ENCODE measurements at regions not wholly inside any gene's neighbourhood (a gene's known extent, or its start where the extent isn't known, plus 50 kb on each side); places are given as distances from the start of the nearest gene placed in this dataset.
A peak's percentile ranks its signal among the peaks of the same experiment; 100 is the strongest.

DNA sequence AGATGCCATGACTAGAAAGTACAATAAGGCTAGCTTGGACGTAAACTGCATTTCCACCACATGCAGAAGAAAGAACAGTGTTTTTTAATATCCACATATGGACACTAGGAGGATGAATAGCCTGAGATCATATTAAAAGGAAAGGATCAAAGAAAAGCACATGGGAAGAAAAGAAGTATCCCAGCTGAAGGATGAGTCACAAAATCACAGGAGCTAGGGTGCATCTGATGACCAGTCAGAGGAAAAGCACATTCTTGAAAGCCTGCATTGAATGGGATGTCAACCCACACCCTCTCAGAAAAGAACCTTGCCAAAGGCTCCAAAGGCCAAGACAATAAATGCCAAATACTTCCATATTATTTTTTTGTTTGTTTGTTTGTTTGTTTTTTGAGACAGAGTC is 56.8 kb upstream of the PRDX4 start:
- Histone ChIP-seq H3K36me3 (no peaks in the 10 kb centered on the region), H3K4me3 (no peak overlapping the region), H3K27ac (no peak overlapping the region), H3K27me3 (peaks cover 0 to 2% (median 0%) of the 10 kb centered on the region in 3 donors), H3K9me3 (no peaks in the 10 kb centered on the region), H3K4me1 (no peaks in the 10 kb centered on the region)
- TF ChIP-seq POLR2AphosphoS5 (IDR thresholded peaks at IDR 0.05) (no peak), POLR2A (IDR thresholded peaks at IDR 0.05) (no peak), EP300 (IDR thresholded peaks at IDR 0.05) (no peak)
- TF ChIP-seq, protein P1, sequence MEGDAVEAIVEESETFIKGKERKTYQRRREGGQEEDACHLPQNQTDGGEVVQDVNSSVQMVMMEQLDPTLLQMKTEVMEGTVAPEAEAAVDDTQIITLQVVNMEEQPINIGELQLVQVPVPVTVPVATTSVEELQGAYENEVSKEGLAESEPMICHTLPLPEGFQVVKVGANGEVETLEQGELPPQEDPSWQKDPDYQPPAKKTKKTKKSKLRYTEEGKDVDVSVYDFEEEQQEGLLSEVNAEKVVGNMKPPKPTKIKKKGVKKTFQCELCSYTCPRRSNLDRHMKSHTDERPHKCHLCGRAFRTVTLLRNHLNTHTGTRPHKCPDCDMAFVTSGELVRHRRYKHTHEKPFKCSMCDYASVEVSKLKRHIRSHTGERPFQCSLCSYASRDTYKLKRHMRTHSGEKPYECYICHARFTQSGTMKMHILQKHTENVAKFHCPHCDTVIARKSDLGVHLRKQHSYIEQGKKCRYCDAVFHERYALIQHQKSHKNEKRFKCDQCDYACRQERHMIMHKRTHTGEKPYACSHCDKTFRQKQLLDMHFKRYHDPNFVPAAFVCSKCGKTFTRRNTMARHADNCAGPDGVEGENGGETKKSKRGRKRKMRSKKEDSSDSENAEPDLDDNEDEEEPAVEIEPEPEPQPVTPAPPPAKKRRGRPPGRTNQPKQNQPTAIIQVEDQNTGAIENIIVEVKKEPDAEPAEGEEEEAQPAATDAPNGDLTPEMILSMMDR (IDR thresholded peaks at IDR 0.05), result no peak
- no peak for DNase-seq
- 71 to 96% (median 81%) methylated on average over 1 of the region's 1 CpG for WGBS, 5 donors
- intact Hi-C loops (cut with DNase I; ENCODE audit: low total_unique reads), result no loop called here

DNA sequence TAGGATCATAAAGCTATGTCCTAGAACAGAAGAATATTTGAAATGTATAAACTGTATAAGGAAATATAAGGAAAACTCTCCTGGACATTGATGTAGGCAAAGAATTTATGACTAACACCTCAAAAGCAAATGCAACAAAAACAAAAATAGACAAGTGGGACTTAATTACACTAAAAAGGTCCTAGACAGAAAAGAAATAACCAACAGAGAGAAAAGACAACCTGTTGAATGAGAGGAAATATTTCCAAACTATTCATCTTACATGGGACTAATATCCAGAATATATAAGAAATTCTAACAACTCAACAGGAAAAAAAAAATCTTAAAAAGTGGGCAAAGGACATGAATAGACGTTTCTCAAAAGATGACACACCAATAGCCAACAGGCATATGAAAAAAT is 54.4 kb upstream of the PRDX4 start:
- 49 to 70% (median 63%) methylated on average over 1 of the region's 1 CpG for WGBS, 5 donors
- intact Hi-C loops (cut with DNase I; ENCODE audit: low total_unique reads), result no loop called here
- no peaks in the 10 kb centered on the region for H3K9me3 ChIP-seq
- no peak overlapping the region for H3K27ac ChIP-seq
- DNase-seq, result no peak
- H3K36me3 ChIP-seq, result no peaks in the 10 kb centered on the region
- H3K4me3 ChIP-seq, result no peak overlapping the region
- H3K4me1 ChIP-seq, result no peaks in the 10 kb centered on the region
- TF ChIP-seq POLR2A (IDR thresholded peaks at IDR 0.05), result no peak
- TF ChIP-seq, protein P1 (IDR thresholded peaks at IDR 0.05), result no peak
- TF ChIP-seq EP300 (IDR thresholded peaks at IDR 0.05), result no peak
- TF ChIP-seq POLR2AphosphoS5 (IDR thresholded peaks at IDR 0.05), result no peak
- H3K27me3 ChIP-seq, result peaks cover 0 to 5% (median 0%) of the 10 kb centered on the region in 3 donors

DNA sequence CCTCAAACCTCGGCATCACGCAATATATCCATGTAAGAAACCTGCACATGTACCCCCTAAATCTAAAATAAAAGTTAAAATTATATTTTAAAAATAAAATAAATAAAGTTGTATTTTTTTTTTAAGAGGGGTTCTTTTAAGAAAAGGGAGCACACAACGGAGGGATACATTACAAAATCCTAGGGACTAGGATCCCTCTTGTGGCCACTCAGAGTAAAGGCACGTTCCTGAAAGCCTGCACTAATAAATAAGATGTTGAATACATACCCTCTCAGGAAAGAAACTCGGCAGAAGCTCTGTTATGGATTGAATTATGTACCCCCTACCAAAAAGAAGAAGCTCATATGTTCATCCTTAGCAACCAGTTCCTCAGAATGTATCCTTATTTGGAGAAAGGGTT is 50.9 kb upstream of the PRDX4 start:
- no peaks in the 10 kb centered on the region for H3K36me3 ChIP-seq
- peaks cover 0 to 5% (median 0%) of the 10 kb centered on the region in 3 donors for H3K27me3 ChIP-seq
- TF ChIP-seq, protein P1 (IDR thresholded peaks at IDR 0.05), result peak in 4 of 7 experiments; percentile 16 to 58 (median 45)
- TF ChIP-seq POLR2AphosphoS5 (IDR thresholded peaks at IDR 0.05), result no peak
- 36 to 41% (median 39%) methylated on average over 5 of the region's 5 CpGs for WGBS, 5 donors
- intact Hi-C loops (cut with DNase I; ENCODE audit: low total_unique reads), result no loop called here
- DNase-seq, result peak in 1 of 2 donors; percentile 45
- no peaks in the 10 kb centered on the region for H3K9me3 ChIP-seq
- H3K4me3 ChIP-seq, result no peak overlapping the region
- no peak overlapping the region for H3K27ac ChIP-seq
- H3K4me1 ChIP-seq, result no peaks in the 10 kb centered on the region
